Activated CD8-positive, alpha-beta memory T cell treated with anti-CD3 and anti-CD28 coated beads, Interleukin-2, amount 50 U/mL, for 48 hours (primary cell): ENCODE measurements at regions not wholly inside any gene's neighbourhood (a gene's known extent, or its start where the extent isn't known, plus 50 kb on each side); places are given as distances from the start of the nearest gene placed in this dataset.
"Not testable (repeated sequence)": the region's sequence is repeated elsewhere in the genome, so short reads cannot be mapped to it uniquely, and the experiment has no call there.

ENCODE experiments used
- DNase-seq: peaks from one replicate; pipeline ENCODE4 v3.0.0-alpha.2; 2020

GRCh38 chr5:143521141-143521540 lies 117.7 kb upstream of the NR3C1 start:
- DNase-seq, result no peak

GRCh38 chr5:143519215-143519614 lies 115.7 kb upstream of the NR3C1 start:
- not testable (repeated sequence) for DNase-seq

DNA sequence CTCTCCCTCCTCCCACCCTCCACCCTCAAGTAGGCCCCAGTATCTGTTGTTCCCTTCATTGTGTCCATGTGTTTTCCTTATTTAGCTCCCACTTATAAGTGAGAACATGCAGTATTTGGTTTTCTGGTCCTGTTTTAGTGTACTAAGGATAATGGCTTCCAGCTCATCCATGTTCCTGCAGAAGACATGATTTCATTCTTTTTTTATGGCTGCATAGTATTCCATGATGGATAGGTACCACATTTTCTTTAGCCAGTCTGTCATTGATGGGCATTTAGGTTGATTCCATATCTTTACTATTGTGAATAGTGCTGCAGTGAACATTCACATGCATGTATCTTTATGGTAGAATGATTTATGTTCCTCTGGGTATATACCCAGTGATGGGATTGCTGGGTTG lies 114.3 kb upstream of the NR3C1 start:
- DNase-seq, result not testable (repeated sequence)

- no peak for DNase-seq
These were observed 112.8 kb upstream of the NR3C1 start for GRCh38 chr5:143516249-143516648.

- DNase-seq, result no peak
These were observed 112.3 kb upstream of the NR3C1 start for GRCh38 chr5:143515829-143516228.

- DNase-seq, result no peak
These were observed 111.3 kb upstream of the NR3C1 start for GRCh38 chr5:143514616-143515335.

GRCh38 chr5:143513720-143514119 lies 110.2 kb upstream of the NR3C1 start:
- no peak for DNase-seq

- DNase-seq, result no peak
These were observed 108.2 kb upstream of the NR3C1 start for GRCh38 chr5:143511736-143512135.

DNA sequence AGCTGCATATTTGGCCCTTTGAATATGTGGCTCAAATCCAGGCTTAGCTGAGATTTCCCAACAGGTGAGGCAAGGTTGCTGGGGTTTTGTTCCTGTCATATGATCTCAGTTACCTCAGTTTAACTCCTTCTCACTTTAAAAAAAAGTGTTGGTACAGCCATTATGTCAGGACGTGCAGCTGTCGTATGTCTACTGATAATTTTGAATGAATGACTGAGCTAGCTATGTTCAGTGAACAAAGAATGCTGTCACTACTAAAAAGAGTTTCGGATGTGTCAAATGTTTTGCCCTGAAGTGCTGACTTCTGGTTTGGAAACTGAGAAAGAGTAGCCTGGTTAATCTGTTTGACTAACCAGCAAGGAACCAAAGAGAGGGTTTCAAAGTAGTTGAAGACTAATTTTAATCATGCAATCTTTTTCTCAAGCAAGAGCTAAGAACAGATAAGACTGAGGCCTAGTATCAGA lies 106.3 kb upstream of the NR3C1 start:
- no peak for DNase-seq

GRCh38 chr5:143506836-143507552 lies 103.5 kb upstream of the NR3C1 start:
- no peak for DNase-seq

DNA sequence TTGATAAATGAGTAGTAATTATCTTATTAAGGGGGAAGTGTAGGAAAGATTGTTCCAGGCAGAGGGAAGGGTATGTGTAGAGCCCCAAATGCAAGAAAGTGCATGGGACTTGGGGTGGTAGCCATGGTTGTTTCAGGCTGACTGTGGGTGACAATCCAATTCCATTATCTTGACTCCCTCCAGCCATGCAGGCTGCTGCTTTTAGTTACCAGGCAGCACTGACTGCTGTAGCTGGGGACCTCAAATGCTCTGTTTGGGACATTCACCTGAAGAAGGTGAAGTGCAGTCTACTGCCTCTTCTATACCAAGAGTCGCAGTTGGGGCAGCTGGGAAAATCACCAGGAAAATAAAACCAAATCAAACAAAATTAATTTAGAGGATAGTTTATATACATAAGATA lies 102.4 kb upstream of the NR3C1 start:
- no peak for DNase-seq

- DNase-seq, result no peak
These were observed 101.9 kb upstream of the NR3C1 start for GRCh38 chr5:143505354-143505753.

DNA sequence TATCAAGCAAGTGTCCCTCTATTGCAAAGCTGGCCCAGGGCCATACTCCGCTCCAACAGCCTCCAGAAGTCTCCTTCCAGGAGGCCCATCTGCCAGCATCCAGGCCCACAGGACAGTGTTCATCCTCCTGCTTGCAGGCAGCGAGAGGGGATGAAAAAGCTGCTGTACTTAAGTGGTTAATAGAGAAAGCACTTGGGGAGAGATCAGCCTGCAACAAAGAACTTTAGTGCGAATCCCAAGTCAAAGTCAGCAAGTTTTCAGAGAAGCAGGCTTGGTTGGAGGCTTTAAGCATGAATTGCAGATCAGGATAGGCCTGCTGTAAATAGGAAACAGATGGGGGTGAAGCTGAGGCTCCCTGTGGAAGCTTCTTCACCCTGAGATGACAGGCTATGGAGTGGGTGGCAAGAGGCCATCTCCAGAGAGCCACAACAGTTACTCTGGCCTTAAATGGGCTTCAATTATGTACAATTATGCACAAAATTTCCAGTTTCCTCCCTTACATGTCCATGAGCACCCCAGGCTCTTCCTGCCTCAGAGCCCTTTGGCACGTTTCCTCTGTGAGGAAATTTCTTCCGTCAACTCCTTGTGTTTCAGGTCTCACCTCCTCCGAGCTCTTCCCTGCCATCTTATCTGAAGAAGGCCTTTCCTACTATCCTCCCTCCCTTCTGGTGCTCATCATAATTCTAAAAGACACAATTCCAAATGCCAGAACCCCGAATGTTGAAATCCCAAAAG lies 98.0 kb upstream of the NR3C1 start:
- no peak for DNase-seq

DNA sequence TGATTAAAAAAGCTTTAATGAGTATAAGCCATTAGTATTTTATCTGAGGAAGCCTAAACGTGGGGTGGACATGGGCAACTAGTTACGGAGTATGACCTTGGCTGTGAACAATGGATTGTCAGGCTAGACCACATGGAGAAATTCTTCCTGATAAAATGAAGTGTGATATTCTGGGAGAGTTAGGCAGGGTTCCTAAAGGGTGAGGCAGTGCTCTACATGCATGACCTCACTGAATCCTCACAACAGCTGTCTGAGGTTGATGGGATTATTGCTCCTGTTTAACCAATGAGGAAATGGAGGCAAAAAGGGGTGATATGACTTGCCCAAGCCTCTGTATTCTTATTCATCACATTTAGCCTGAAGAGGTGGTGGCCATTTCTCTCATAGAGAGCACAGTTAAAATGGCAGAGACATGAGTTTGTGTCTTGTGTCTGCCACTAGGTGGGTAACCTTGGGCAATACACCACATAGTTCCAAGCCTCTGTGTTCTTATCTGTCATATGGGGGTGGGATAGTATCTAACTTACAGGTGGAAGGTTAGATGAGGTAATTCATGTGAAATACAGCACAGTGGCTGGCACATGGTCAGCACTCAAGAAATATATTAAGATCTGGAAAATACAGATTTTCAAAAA lies 96.1 kb upstream of the NR3C1 start:
- no peak for DNase-seq

- no peak for DNase-seq
These were observed 95.3 kb upstream of the NR3C1 start for GRCh38 chr5:143498821-143499220.

- no peak for DNase-seq
These were observed 94.3 kb upstream of the NR3C1 start for GRCh38 chr5:143497749-143498148.

DNA sequence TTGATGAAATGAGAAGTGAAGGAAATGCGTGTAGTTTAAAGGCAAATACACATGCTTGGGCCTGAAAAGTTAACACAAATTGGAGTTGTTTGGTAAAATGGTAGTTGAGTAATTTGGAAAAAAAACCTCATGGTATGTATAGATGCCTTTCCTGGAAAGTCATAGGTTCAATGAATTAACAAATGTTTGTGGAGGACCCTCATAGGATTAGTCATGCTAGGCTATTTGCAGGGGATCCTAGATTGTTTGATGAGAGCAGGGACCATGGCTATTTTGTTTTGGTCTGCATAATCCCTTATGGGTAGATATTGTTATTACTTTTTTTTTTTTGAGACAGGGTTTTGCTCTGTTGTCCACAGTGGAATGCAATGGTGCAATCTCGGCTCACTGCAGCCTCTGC lies 93.5 kb upstream of the NR3C1 start:
- DNase-seq, result no peak

DNA sequence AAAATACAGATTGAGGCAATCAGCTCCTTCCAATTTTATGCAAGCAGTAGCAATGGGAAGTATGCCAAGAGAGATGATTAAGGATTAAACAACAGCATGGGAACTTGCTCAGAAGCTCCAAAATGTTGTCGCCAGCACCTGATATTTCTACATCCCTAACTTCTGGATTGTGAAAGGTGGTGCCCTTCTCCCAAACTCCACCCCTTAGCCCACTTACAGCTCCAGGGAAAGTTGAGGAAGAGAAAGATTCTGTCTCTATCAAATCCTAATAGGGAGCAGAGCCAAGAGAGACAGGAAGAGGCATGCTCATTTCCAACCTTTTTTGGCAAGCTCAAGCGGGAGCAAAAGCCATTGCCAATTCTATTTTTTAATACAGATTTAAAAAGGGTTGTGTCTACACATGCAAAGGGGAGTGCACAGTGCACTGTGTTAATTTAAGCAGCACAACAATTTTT lies 92.4 kb upstream of the NR3C1 start:
- no peak for DNase-seq

GRCh38 chr5:143495110-143495509 lies 91.6 kb upstream of the NR3C1 start:
- DNase-seq, result no peak

DNA sequence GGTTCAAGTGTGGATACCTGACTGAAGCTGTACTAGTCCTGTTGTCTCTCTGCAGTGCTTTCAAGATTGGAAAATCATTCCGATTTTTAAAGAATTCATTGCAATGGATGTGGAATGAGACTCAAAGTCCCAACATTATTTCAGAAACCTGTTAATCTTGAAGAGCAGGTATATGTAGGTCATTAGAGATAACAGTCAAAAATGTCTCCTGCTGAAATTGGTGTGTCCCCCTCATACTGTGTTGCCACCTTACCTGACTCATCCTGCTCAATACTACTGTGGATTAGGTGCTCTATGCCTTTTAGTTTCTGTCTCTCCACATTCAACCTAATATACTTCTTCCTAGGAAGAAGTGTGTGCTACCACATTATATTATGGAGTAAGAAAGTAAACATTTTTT lies 91.1 kb upstream of the NR3C1 start:
- DNase-seq, result no peak

- DNase-seq, result no peak
These were observed 90.7 kb upstream of the NR3C1 start for GRCh38 chr5:143494162-143494561.

DNA sequence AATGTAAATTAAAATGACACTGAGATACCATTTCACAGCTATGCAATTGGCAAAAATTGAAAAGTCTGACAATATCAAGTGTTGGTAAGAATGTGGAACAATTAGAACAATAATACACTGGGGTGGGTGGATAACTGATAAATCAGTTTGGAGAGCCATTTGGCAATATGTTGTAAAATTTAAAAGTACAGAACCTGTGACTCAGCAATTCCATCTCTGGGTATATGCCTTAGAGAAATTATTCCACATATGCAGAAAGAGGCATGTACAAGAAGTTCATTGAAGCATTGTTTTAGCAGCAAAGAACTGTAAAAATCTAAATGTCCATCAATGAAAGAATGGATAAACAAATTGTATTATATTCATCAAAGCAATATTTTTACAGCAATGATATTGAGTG lies 89.3 kb upstream of the NR3C1 start:
- no peak for DNase-seq

DNA sequence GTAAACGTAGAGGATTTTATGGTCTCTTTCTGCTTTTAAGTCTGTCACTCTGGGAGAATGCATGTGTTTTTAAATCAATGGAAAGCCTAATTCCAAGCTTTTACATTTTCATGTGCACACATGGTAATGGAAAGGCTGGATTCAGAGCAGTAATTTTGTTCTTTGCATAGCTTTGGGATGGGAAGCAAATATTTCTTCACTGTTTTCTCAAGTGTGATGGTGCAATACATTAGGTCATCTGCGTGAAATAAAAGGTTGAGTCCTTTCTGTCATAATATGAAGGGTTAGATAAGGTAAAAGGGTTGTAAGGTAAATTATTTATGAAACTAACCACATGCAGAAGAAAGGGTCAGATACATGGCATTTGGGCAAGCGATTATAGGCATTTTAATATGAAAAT lies 88.2 kb upstream of the NR3C1 start:
- no peak for DNase-seq
